Neural cell (in vitro differentiated cells): ENCODE measurements at regions not wholly inside any gene's neighbourhood (a gene's known extent, or its start where the extent isn't known, plus 50 kb on each side); places are given as distances from the start of the nearest gene placed in this dataset.

ENCODE experiments used
- H2AFZ ChIP-seq: fragments of 200-600, 300-800 bp; sonication (generic), shearing (Covaris generic); 2 replicates; pipeline ENCODE4 v1.6.0; 2014; ENCODE audit warnings: low read depth, mild to moderate bottlenecking, antibody characterized with exemption, low read length, moderate library complexity
- H3F3A ChIP-seq: fragments of 200-600 bp; shearing (Covaris generic); 2 replicates; pipeline ENCODE4 v1.6.1; 2016; ENCODE audit warnings: mild to moderate bottlenecking, moderate library complexity, mixed read lengths, antibody characterized with exemption, low read length; ENCODE audit not compliant: insufficient read depth, poor library complexity, severe bottlenecking
- H3K27ac ChIP-seq: fragments of 200-600, 300-800 bp; sonication (generic), shearing (Covaris generic); 2 replicates; pipeline ENCODE4 v1.5.1; 2014; ENCODE audit warnings: mild to moderate bottlenecking, low read length, moderate library complexity
- H3K27me3 ChIP-seq: fragments of 300-800, 200-600 bp; sonication (generic), shearing (Covaris generic); 2 replicates; pipeline ENCODE4 v1.6.0; 2014; ENCODE audit warnings: mild to moderate bottlenecking, low read depth, low read length, moderate library complexity; ENCODE audit not compliant: insufficient read depth
- H3K36me3 ChIP-seq: fragments of 300-800, 200-600 bp; sonication (generic), shearing (Covaris generic); 2 replicates; pipeline ENCODE4 v1.5.1; 2014; ENCODE audit warnings: mild to moderate bottlenecking, antibody characterized with exemption, low read length, moderate library complexity; ENCODE audit not compliant: insufficient read depth
- H3K4me2 ChIP-seq: fragments of 300-800, 200-600 bp; sonication (generic), shearing (Covaris generic); 2 replicates; pipeline ENCODE4 v1.6.0; 2014; ENCODE audit warnings: mild to moderate bottlenecking, low read length
- H3K4me3 ChIP-seq: fragments of 300-800, 200-600 bp; sonication (generic), shearing (Covaris generic); 2 replicates; pipeline ENCODE4 v1.5.1; 2014; ENCODE audit warnings: mild to moderate bottlenecking, low read length, moderate library complexity
- H3K79me2 ChIP-seq: fragments of 200-600 bp; shearing (Covaris generic); replicated peaks from 2 replicates; pipeline ENCODE4 v1.6.0; 2014; ENCODE audit warnings: mild to moderate bottlenecking, low read length, moderate library complexity; ENCODE audit not compliant: insufficient read depth
- H3K9ac ChIP-seq: fragments of 300-800, 200-600 bp; sonication (generic), shearing (Covaris generic); 2 replicates; pipeline ENCODE4 v1.6.1; 2016; ENCODE audit warnings: mild to moderate bottlenecking, low read length, mixed read lengths
- H3K9me2 ChIP-seq: fragments of 200-600 bp; shearing (Covaris generic); 2 replicates; pipeline ENCODE4 v1.6.1; 2016; ENCODE audit warnings: mild to moderate bottlenecking, low read length, mixed read lengths; ENCODE audit not compliant: insufficient read depth
- H3K9me3 ChIP-seq: fragments of 200-600, 300-800 bp; sonication (generic), shearing (Covaris generic); 2 replicates; pipeline ENCODE4 v1.6.1; 2016; ENCODE audit warnings: mild to moderate bottlenecking, mixed run types, low read length, moderate library complexity, mixed read lengths
- H4K20me1 ChIP-seq: fragments of 200-600 bp; shearing (Covaris generic); 2 replicates; pipeline ENCODE4 v1.6.1; 2016; ENCODE audit warnings: mild to moderate bottlenecking, mixed run types; ENCODE audit not compliant: insufficient read depth
- EP300 ChIP-seq: fragments of 450-650 bp; conservative IDR thresholded peaks from 2 replicates; pipeline ENCODE4 v1.6.1; 2014; ENCODE audit warnings: antibody characterized with exemption, mild to moderate bottlenecking, moderate library complexity; ENCODE audit not compliant: poor library complexity, severe bottlenecking
- EZH2 ChIP-seq: fragments of 200-600, 300-800 bp; shearing (Covaris generic), sonication (generic); IDR thresholded peaks from 2 replicates; pipeline ENCODE4 v1.6.1; 2014; ENCODE audit warnings: antibody characterized with exemption, low read length, borderline replicate concordance, mild to moderate bottlenecking; ENCODE audit not compliant: insufficient read depth, poor library complexity, severe bottlenecking
- MXI1 ChIP-seq: fragments of 450-650 bp; conservative IDR thresholded peaks from 2 replicates; pipeline ENCODE4 v1.6.1; 2014; ENCODE audit warnings: antibody characterized with exemption, mild to moderate bottlenecking; ENCODE audit not compliant: poor library complexity, severe bottlenecking
- POLR2AphosphoS5 ChIP-seq: IDR thresholded peaks from 2 replicates; pipeline ENCODE4 v1.6.1; 2012
- RAD21 ChIP-seq: fragments of 450-650 bp; conservative IDR thresholded peaks from 2 replicates; pipeline ENCODE4 v1.6.1; 2014; ENCODE audit warnings: antibody characterized with exemption, mild to moderate bottlenecking, moderate library complexity
- SMC3 ChIP-seq: fragments of 450-650 bp; conservative IDR thresholded peaks from 2 replicates; pipeline ENCODE4 v1.6.1; 2014; ENCODE audit warnings: antibody characterized with exemption, mild to moderate bottlenecking, moderate library complexity; ENCODE audit not compliant: poor library complexity
- TAF1 ChIP-seq: IDR thresholded peaks from 2 replicates; pipeline ENCODE4 v1.6.1; 2012; ENCODE audit warnings: low read depth
- TF ChIP-seq, protein P1 (sequence below): fragments of 450-650 bp; IDR thresholded peaks from 2 replicates; pipeline ENCODE4 v1.5.1; 2014; ENCODE audit warnings: antibody characterized with exemption, mild to moderate bottlenecking, moderate library complexity; ENCODE audit not compliant: poor library complexity, severe bottlenecking
- TF ChIP-seq, protein P2 (sequence below): IDR thresholded peaks from 2 replicates; pipeline ENCODE4 v1.6.1; 2012; ENCODE audit warnings: borderline replicate concordance

DNA sequence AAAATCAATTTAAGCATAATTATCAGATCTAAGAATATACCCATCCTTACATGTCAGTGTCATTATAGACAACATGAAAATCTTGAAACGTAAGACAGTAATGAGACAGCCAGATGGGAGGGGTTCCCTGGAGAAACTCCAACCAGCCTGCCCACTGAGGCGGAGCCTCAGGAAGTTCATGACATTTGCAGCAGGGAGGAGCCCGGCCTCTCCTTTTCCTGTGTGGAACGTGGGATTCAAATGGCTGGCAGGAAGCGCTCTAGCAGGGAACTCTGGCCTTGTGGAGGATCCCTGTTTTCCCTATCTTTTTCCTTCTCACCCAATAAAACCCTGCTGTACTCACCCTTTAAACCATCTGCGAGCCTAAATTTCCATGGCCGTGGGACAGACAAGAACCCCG lies 176.6 kb upstream of the KCNN2 start:
- Histone ChIP-seq H3F3A (no peaks in the 10 kb centered on the region), H2AFZ (no peak overlapping the region), H3K27me3 (no peaks in the 10 kb centered on the region), H3K4me2 (no peak overlapping the region), H3K4me3 (no peak overlapping the region), H4K20me1 (no peaks in the 10 kb centered on the region), H3K9ac (no peak overlapping the region), H3K27ac (no peak overlapping the region), H3K9me2 (no peaks in the 10 kb centered on the region), H3K36me3 (no peaks in the 10 kb centered on the region), H3K79me2 (no peaks in the 10 kb centered on the region), H3K9me3 (no peaks in the 10 kb centered on the region)
- TF ChIP-seq, protein P1, sequence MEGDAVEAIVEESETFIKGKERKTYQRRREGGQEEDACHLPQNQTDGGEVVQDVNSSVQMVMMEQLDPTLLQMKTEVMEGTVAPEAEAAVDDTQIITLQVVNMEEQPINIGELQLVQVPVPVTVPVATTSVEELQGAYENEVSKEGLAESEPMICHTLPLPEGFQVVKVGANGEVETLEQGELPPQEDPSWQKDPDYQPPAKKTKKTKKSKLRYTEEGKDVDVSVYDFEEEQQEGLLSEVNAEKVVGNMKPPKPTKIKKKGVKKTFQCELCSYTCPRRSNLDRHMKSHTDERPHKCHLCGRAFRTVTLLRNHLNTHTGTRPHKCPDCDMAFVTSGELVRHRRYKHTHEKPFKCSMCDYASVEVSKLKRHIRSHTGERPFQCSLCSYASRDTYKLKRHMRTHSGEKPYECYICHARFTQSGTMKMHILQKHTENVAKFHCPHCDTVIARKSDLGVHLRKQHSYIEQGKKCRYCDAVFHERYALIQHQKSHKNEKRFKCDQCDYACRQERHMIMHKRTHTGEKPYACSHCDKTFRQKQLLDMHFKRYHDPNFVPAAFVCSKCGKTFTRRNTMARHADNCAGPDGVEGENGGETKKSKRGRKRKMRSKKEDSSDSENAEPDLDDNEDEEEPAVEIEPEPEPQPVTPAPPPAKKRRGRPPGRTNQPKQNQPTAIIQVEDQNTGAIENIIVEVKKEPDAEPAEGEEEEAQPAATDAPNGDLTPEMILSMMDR = no peak
- no peak for TF ChIP-seq POLR2AphosphoS5
- TF ChIP-seq EZH2 = no peak
- TF ChIP-seq MXI1 = no peak

DNA sequence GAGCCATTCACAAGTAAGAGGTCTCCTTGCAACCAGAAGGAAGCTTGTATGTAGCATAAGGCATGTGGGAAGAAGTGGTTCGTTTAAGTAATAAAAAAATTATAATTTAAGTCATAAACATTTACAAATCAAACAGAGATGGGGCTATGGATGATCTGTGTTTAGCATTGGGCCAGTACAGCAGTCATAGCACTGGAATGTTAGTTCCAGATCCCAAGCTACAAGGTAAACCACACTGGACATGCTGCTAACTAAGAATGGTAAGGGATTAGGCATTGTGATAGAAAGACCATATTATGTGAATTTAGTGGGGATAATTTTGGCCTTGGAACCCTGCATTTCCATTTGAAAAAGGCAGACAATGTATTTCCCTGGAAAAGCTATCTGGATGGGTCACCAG lies 170.4 kb upstream of the KCNN2 start:
- Histone ChIP-seq H3K4me3 (no peak overlapping the region), H3K9me3 (no peaks in the 10 kb centered on the region), H3K9me2 (no peaks in the 10 kb centered on the region), H3K27me3 (no peaks in the 10 kb centered on the region), H3K9ac (no peak overlapping the region), H3F3A (no peaks in the 10 kb centered on the region), H2AFZ (no peak overlapping the region), H3K27ac (no peak overlapping the region), H3K4me2 (no peak overlapping the region), H3K79me2 (no peaks in the 10 kb centered on the region), H3K36me3 (no peaks in the 10 kb centered on the region), H4K20me1 (no peaks in the 10 kb centered on the region)
- TF ChIP-seq EZH2 = no peak
- no peak for TF ChIP-seq SMC3
- TF ChIP-seq, protein P1 = no peak
- no peak for TF ChIP-seq EP300
- TF ChIP-seq, protein P2, sequence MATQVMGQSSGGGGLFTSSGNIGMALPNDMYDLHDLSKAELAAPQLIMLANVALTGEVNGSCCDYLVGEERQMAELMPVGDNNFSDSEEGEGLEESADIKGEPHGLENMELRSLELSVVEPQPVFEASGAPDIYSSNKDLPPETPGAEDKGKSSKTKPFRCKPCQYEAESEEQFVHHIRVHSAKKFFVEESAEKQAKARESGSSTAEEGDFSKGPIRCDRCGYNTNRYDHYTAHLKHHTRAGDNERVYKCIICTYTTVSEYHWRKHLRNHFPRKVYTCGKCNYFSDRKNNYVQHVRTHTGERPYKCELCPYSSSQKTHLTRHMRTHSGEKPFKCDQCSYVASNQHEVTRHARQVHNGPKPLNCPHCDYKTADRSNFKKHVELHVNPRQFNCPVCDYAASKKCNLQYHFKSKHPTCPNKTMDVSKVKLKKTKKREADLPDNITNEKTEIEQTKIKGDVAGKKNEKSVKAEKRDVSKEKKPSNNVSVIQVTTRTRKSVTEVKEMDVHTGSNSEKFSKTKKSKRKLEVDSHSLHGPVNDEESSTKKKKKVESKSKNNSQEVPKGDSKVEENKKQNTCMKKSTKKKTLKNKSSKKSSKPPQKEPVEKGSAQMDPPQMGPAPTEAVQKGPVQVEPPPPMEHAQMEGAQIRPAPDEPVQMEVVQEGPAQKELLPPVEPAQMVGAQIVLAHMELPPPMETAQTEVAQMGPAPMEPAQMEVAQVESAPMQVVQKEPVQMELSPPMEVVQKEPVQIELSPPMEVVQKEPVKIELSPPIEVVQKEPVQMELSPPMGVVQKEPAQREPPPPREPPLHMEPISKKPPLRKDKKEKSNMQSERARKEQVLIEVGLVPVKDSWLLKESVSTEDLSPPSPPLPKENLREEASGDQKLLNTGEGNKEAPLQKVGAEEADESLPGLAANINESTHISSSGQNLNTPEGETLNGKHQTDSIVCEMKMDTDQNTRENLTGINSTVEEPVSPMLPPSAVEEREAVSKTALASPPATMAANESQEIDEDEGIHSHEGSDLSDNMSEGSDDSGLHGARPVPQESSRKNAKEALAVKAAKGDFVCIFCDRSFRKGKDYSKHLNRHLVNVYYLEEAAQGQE = no peak
- TF ChIP-seq MXI1 = no peak
- TF ChIP-seq TAF1 = no peak
- TF ChIP-seq RAD21 = no peak
- no peak for TF ChIP-seq POLR2AphosphoS5
